Mucosa of descending colon (tissue), 3 donors: ENCODE measurements at regions not wholly inside any gene's neighbourhood (a gene's known extent, or its start where the extent isn't known, plus 50 kb on each side); places are given as distances from the start of the nearest gene placed in this dataset.

Source experiments
- ATAC-seq: fragments of 200-7000 bp; cut with Tn5 transposase; one replicate; pipeline ENCODE4 v1.9.1; 2020; ENCODE audit warnings: mild to moderate bottlenecking, moderate library complexity
- DNase-seq, 3 donors: peaks; one replicate each; pipeline ENCODE4 v3.0.0-alpha.2; 2020
- H3K36me3 ChIP-seq: fragments of 200-600 bp; one replicate; pipeline ENCODE4 v1.8.0; 2021; ENCODE audit warnings: low read depth, mild to moderate bottlenecking
- H3K4me1 ChIP-seq: fragments of 200-600 bp; one replicate; pipeline ENCODE4 v1.8.0; 2021; ENCODE audit warnings: low read depth, mild to moderate bottlenecking
- H3K4me3 ChIP-seq: fragments of 200-600 bp; one replicate; pipeline ENCODE4 v1.8.0; 2021; ENCODE audit warnings: mild to moderate bottlenecking
- H3K9me3 ChIP-seq: fragments of 200-600 bp; one replicate; pipeline ENCODE4 v1.8.0; 2021; ENCODE audit warnings: mild to moderate bottlenecking
- intact Hi-C, 2 donors: fragments of 100-400 bp; cut with DNase I in 1 of 2; cut with micrococcal nuclease in 1 of 2; formaldehyde crosslinking; loops; one replicate each; pipeline versions ENCODE4 v1.11.0 to v1.11.1; 2022; cut with DNase I, micrococcal nuclease
- TF ChIP-seq, protein P1 (sequence below): fragments of 200-600 bp; IDR thresholded peaks from one replicate; pipeline ENCODE4 v1.8.0; 2022; ENCODE audit warnings: antibody characterized with exemption, mild to moderate bottlenecking
- donor health status: DM: no; HTN: no; CAD: no; lungs with moderate emphysema.
- donor health status: DM: no; HTN: no; CAD: no.
- donor health status: DM: no; HTN: yes; CAD: no.

DNA sequence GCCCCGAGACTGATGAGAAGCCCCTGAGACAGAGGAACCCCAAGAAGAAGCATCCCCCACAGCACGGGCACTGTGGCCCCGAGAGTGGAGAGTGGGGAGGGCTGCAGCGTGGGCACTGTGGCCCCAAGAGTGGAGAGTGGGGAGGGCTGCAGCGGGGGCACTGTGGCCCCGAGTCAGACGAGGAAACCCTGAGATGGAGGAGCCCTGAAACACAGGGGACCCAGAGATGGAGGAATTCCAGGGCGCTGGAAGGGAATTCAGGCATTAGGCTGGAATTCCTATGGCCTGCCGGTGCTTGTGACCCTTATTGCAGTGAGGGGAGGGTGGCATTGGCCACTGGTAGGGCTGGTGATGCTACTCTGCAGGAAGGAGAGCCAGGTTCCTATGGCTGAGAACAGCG lies 168.6 kb upstream of the SHH start:
- TF ChIP-seq, protein P1, sequence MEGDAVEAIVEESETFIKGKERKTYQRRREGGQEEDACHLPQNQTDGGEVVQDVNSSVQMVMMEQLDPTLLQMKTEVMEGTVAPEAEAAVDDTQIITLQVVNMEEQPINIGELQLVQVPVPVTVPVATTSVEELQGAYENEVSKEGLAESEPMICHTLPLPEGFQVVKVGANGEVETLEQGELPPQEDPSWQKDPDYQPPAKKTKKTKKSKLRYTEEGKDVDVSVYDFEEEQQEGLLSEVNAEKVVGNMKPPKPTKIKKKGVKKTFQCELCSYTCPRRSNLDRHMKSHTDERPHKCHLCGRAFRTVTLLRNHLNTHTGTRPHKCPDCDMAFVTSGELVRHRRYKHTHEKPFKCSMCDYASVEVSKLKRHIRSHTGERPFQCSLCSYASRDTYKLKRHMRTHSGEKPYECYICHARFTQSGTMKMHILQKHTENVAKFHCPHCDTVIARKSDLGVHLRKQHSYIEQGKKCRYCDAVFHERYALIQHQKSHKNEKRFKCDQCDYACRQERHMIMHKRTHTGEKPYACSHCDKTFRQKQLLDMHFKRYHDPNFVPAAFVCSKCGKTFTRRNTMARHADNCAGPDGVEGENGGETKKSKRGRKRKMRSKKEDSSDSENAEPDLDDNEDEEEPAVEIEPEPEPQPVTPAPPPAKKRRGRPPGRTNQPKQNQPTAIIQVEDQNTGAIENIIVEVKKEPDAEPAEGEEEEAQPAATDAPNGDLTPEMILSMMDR: no peak
- no peak for DNase-seq
- H3K4me1 ChIP-seq: no peaks in the 10 kb centered on the region
- no peaks in the 10 kb centered on the region for H3K9me3 ChIP-seq
- intact Hi-C loops: no loop called here
- H3K4me3 ChIP-seq: no peak overlapping the region
- ATAC-seq: no peak
- no peaks in the 10 kb centered on the region for H3K36me3 ChIP-seq

DNA sequence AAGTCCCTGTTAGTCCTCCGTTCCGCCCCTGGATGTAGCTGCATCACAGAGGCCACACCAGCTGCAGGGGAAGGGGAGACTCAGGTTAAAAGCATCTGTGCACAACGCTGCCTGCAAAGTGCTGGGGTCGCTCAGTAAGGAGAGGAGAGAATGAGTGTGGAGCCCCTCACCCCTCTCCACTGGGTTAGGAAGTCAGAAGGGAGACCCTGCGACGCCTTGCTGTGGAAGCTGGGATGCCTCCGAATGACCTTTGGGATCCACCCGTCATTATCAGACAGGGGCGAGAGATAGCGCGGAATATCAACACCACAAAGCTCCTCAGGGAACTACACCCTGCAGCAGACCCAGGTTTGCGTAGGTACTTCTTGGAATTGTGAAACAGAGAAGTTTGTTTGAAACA lies 167.7 kb upstream of the SHH start:
- Histone ChIP-seq H3K4me1 (no peaks in the 10 kb centered on the region), H3K36me3 (no peaks in the 10 kb centered on the region), H3K4me3 (no peak overlapping the region), H3K9me3 (no peaks in the 10 kb centered on the region)
- DNase-seq: no peak
- ATAC-seq: no peak
- intact Hi-C loops: no loop called here
- TF ChIP-seq, protein P1: no peak

DNA sequence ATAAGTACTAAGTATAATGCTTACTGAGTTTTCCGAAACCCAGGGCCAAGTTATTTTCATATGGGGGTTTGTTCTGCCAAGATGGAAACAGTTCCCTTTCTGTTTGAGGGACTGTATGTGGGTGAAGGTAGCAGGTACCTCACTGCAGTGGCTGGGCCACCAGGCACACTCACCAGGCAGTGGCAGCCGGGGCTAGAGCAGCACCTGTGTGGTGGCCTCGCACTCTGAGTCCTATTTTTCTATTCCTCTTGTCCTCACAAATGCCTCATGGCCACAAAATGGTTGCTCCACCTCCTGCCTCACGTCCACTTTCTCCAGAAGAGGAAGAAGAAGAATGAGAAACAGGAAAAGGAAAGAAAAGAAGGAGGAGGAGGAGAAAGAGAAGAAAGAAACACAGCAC lies 167.3 kb upstream of the SHH start:
- no peaks in the 10 kb centered on the region for H3K36me3 ChIP-seq
- no peaks in the 10 kb centered on the region for H3K9me3 ChIP-seq
- DNase-seq: no peak
- intact Hi-C loops: no loop called here
- no peak overlapping the region for H3K4me3 ChIP-seq
- no peak for ATAC-seq
- TF ChIP-seq, protein P1: no peak
- no peaks in the 10 kb centered on the region for H3K4me1 ChIP-seq

DNA sequence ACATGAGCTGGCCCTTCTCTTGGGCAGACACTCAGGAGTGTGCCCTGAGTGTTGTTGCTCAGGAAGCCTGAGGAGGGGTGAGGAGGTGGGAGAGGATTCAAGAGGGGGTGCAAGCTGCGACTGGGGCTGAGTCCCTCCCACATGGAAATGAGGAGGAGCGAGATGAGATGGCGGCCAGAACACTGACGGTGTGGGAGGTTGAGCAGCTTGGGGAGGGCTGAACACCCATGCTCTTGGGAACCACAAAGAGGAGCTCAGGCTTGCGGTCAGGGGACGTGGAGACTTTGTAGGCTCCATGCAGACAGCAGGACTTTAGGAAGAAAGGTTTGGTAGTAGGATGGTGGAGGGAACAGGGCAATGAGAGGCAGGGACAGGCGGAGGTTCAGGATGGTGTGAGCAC lies 163.2 kb upstream of the SHH start:
- Histone ChIP-seq H3K4me1 (no peaks in the 10 kb centered on the region), H3K4me3 (no peak overlapping the region), H3K36me3 (no peaks in the 10 kb centered on the region), H3K9me3 (no peaks in the 10 kb centered on the region)
- DNase-seq (peak in 1 of 3 donors; percentile 19), ATAC-seq (no peak)
- TF ChIP-seq, protein P1: no peak
- intact Hi-C loops: no loop called here

DNA sequence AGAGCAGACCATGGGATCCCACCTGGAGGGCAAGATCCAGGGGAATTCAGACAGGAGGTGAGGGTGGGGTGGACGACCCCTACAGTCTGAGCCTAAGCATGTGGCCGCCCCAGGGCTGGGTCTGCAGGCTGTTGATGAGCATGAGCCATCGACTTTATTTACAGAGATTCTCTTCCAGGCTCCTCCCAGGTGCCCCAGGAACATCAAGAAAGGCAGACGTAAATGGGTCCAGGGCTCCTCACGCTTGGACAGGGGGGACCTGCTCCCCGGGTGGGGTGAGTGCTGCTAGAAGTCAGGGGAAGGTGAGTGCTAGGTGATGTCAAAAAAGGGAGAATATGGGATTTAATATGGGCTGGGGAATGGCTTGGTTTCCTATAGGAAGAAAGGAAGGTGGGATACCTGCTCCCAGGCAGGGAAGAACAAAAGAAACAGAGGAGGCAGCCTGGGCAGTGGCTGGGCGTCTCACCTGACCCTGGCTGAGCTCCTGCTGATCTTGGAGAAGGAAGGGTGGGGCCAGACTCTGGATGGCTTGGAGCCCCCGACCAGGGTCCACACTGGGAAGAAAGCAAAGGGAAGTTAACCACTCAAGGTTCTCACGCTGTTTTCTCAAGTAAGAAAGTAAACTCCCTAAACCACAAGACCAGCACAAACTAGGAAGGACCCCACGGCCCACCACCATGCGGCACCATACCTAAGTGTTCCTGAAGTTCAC lies 162.1 kb upstream of the SHH start:
- Histone ChIP-seq H3K4me3 (no peak overlapping the region), H3K9me3 (no peaks in the 10 kb centered on the region), H3K36me3 (no peaks in the 10 kb centered on the region), H3K4me1 (no peaks in the 10 kb centered on the region)
- peak in 1 of 3 donors; percentile 17 for DNase-seq
- TF ChIP-seq, protein P1: no peak
- intact Hi-C loops: no loop called here
- no peak for ATAC-seq
